ENCODE measurements at regions not wholly inside any gene's neighbourhood (a gene's known extent, or its start where the extent isn't known, plus 50 kb on each side); places are given as distances from the start of the nearest gene placed in this dataset.

DNA sequence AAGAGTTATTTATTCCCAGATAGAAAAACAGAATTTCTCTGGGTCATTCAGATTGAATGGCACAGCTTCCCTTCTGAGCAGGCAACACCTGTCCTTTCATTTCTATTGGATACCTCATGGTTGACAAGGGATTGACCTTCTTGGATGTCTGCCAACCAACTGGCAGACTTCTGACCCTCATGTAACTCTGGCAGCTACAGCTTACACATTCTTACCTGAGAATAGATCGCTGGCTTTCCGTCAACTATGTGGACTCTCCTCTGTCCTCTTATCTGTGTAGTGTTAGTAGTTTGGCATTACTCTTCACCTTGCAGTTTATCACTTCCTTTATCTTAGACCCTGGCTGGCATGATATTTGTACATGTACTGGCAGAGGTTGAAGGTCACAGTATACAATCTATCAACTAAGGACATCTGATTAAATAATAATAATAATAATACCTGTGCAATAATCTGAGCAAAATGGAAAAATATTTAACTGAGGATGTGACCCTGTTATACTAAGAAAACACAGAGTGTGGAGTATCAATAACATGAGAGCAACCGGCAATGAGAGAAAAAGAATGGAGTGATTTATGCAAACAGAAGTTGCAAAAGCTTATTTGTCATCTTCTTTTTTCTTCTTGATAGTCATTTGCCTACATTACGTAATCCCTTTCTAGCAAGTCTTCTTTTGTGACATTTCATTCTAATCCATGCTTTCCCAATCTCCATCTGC, 1118.2 kb downstream of the ARAP2 start:
- no peaks in the 10 kb centered on the region for H3K36me3 ChIP-seq (ENCODE audit: control insufficient read depth, insufficient read depth, low read length)
- Mint-ChIP-seq H3K27me3 (ENCODE audit: low read depth in 2 of 2) (no peaks in the 10 kb centered on the region), H3K27ac (no peak overlapping the region), H3K36me3 (peaks cover 7% of the 10 kb centered on the region), H3K9me3 (peaks cover 10 to 11% of the 10 kb centered on the region in 2 donors), H3K4me1 (no peaks in the 10 kb centered on the region), H3K4me3 (no peak overlapping the region)
- no peak overlapping the region for H3K27ac ChIP-seq (ENCODE audit: low read length)
- WGBS (ENCODE audit: insufficient coverage) = 84% methylated on average over 2 of the region's 4 CpGs
- no peak overlapping the region for H3K4me3 ChIP-seq (ENCODE audit: low read length)
- DNase-seq (no peak), ATAC-seq (no peak)
- no peak for TF ChIP-seq CTCF (IDR thresholded peaks at IDR 0.05)
- no peaks in the 10 kb centered on the region for H3K27me3 ChIP-seq (ENCODE audit: control insufficient read depth, insufficient read depth, low read length)
- intact Hi-C loops (cut with micrococcal nuclease) = no loop called here
- H3K9me3 ChIP-seq (ENCODE audit: control insufficient read depth, insufficient read depth, low read length) = no peaks in the 10 kb centered on the region
- no peaks in the 10 kb centered on the region for H3K4me1 ChIP-seq (ENCODE audit: control insufficient read depth, insufficient read depth, low read length)

GRCh38 chr4:35138449-35138848, 1105.9 kb downstream of the ARAP2 start:
- no peaks in the 10 kb centered on the region for H3K36me3 ChIP-seq (ENCODE audit: control insufficient read depth, insufficient read depth, low read length)

DNA sequence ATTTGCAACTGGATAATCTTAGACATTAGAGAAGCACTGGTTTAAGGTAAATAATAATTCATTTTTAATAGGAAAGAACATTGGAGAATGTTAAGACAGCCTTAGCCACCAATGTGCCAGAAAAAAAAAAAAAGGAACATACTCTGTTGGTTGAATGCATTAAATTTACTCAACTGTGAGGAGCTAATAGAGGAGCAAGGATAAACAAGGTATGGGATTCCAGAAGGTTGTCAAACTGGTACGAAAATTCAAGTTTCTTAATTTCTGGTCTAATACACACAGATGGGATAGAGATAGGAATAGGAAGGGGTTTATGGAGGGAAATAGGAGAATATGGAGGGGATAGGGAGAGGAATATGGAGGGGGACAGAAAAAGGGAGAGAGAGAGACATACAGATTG, 1096.6 kb downstream of the ARAP2 start:
- intact Hi-C loops (cut with micrococcal nuclease) = no loop called here

More at GRCh38 chr4:35138449-35138848, 1105.9 kb downstream of the ARAP2 start:
- Histone ChIP-seq H3K4me3 (ENCODE audit: low read length) (no peak overlapping the region), H3K9me3 (ENCODE audit: control insufficient read depth, insufficient read depth, low read length) (peaks cover 6% of the 10 kb centered on the region), H3K4me1 (ENCODE audit: control insufficient read depth, insufficient read depth, low read length) (no peaks in the 10 kb centered on the region), H3K27ac (ENCODE audit: low read length) (no peak overlapping the region), H3K27me3 (ENCODE audit: control insufficient read depth, insufficient read depth, low read length) (no peaks in the 10 kb centered on the region)
- Mint-ChIP-seq H3K27ac (no peak overlapping the region), H3K4me1 (no peaks in the 10 kb centered on the region), H3K27me3 (ENCODE audit: low read depth in 2 of 2) (no peaks in the 10 kb centered on the region), H3K36me3 (no peaks in the 10 kb centered on the region), H3K9me3 (peaks cover 0 to 4% of the 10 kb centered on the region in 2 donors), H3K4me3 (no peak overlapping the region)
- DNase-seq (no peak), ATAC-seq (no peak)
- intact Hi-C loops (cut with micrococcal nuclease) = no loop called here
- 77% methylated on average over 2 of the region's 2 CpGs for WGBS (ENCODE audit: insufficient coverage)
- TF ChIP-seq CTCF (IDR thresholded peaks at IDR 0.05) = no peak

More for the DNA sequence above, 1096.6 kb downstream of the ARAP2 start:
- no peak overlapping the region for H3K27ac Mint-ChIP-seq
- TF ChIP-seq CTCF (IDR thresholded peaks at IDR 0.05) = no peak
- no peak for ATAC-seq
- H3K27ac ChIP-seq (ENCODE audit: low read length) = no peak overlapping the region
- no peak overlapping the region for H3K4me3 ChIP-seq (ENCODE audit: low read length)
- WGBS (ENCODE audit: insufficient coverage) = 92% methylated on average over 1 of the region's 1 CpG
- no peak for DNase-seq
- H3K36me3 ChIP-seq (ENCODE audit: control insufficient read depth, insufficient read depth, low read length) = no peaks in the 10 kb centered on the region
- no peaks in the 10 kb centered on the region for H3K27me3 ChIP-seq (ENCODE audit: control insufficient read depth, insufficient read depth, low read length)
- no peaks in the 10 kb centered on the region for H3K27me3 Mint-ChIP-seq (ENCODE audit: low read depth in 2 of 2)
- H3K9me3 Mint-ChIP-seq = peaks cover 5 to 10% of the 10 kb centered on the region in 2 donors
- no peaks in the 10 kb centered on the region for H3K9me3 ChIP-seq (ENCODE audit: control insufficient read depth, insufficient read depth, low read length)
- H3K36me3 Mint-ChIP-seq = peaks cover 12% of the 10 kb centered on the region
- H3K4me1 ChIP-seq (ENCODE audit: control insufficient read depth, insufficient read depth, low read length) = no peaks in the 10 kb centered on the region
- no peak overlapping the region for H3K4me3 Mint-ChIP-seq
- no peaks in the 10 kb centered on the region for H3K4me1 Mint-ChIP-seq

All from natural killer cell (primary cell).